ENCODE measurements at regions not wholly inside any gene's neighbourhood (a gene's known extent, or its start where the extent isn't known, plus 50 kb on each side); places are given as distances from the start of the nearest gene placed in this dataset.

DNA sequence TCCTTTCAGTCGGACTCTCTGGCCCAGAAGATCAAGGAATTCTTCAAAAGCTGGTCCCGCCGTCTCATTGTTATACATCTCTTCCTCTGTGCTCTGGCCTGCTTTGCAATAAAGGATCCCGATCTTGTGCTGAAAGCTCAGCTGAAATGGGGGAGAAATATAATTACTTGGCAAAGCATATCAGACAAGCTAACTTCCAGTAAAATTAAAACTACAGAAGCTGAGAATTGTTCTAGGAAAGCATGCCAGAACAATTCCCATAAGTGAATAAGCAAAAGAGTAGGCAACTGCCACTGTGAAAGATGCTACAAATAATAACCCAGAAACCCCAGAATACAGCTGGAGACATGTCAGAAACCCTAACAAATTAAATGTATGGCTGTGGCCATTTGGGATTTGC is 146.1 kb downstream of the SIPA1L2 start:
- Mint-ChIP-seq H3K4me1 (no peaks in the 10 kb centered on the region), H3K27me3 (no peaks in the 10 kb centered on the region), H3K4me3 (no peak overlapping the region), H3K36me3 (peaks cover 0 to 13% (median 4%) of the 10 kb centered on the region in 3 donors), H3K9me3 (no peaks in the 10 kb centered on the region), H3K27ac (no peak overlapping the region)
- Histone ChIP-seq H3K27me3 (ENCODE audit: insufficient read depth, low read length, poor library complexity, severe bottlenecking) (no peaks in the 10 kb centered on the region), H3K4me3 (ENCODE audit: low read length) (no peak overlapping the region), H3K9me3 (ENCODE audit: low read length) (no peaks in the 10 kb centered on the region), H3K36me3 (ENCODE audit: insufficient read depth, low read length) (no peaks in the 10 kb centered on the region), H3K4me1 (ENCODE audit: insufficient read depth, low read length) (no peaks in the 10 kb centered on the region), H3K27ac (ENCODE audit: low read depth, low read length) (no peak overlapping the region)
- ChIA-PET POLR2A (no interaction called here), CTCF (no interaction called here)
- no peak for DNase-seq

DNA sequence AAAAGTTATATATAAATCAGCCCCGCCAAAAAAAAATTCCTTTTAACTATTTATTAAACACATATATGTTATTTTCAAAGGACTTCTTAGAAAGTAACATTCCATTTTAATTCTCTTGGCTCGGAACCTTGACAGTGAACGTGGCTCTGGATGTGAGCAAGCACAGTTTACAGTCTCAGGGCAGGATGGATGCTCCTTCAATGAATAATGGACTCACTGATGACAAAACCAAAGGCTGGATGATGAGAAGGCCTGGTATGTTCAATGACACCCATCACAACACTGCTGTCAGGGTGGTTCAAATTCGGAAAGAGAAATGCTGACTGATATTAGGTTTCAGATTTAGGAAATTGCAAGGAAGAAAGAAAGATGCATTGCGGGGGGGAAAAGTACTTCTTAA is 148.8 kb downstream of the SIPA1L2 start:
- DNase-seq: no peak
- POLR2A ChIA-PET: no interaction called here
- Mint-ChIP-seq H3K36me3 (peaks cover 0 to 17% (median 8%) of the 10 kb centered on the region in 3 donors), H3K27me3 (no peaks in the 10 kb centered on the region), H3K9me3 (no peaks in the 10 kb centered on the region), H3K4me3 (no peak overlapping the region), H3K4me1 (no peaks in the 10 kb centered on the region), H3K27ac (no peak overlapping the region)
- Histone ChIP-seq H3K27ac (ENCODE audit: low read depth, low read length) (no peak overlapping the region), H3K9me3 (ENCODE audit: low read length) (no peaks in the 10 kb centered on the region), H3K4me3 (ENCODE audit: low read length) (no peak overlapping the region), H3K4me1 (ENCODE audit: insufficient read depth, low read length) (no peaks in the 10 kb centered on the region), H3K27me3 (ENCODE audit: insufficient read depth, low read length, poor library complexity, severe bottlenecking) (no peaks in the 10 kb centered on the region), H3K36me3 (ENCODE audit: insufficient read depth, low read length) (no peaks in the 10 kb centered on the region)
- CTCF ChIA-PET: no interaction called here

DNA sequence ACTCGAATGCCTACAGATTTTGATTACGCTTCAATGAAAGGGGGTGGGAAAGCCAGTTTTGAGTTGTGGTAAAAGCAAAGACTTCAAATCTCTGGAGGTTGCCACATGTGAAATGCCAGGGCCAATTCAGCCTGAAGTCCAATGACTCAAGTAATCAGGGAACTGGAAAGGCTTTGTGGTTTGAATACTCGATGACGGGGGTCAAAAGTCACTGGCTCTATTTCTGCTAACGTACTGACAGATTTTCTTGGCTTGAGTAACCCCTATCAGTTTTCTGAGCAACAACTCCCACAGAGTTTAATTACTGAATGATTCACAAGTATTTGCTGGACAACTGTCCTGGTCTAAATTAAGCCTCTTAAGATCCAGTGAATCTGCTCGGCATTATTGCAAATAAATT is 152.2 kb downstream of the SIPA1L2 start:
- Histone ChIP-seq H3K9me3 (ENCODE audit: low read length) (no peaks in the 10 kb centered on the region), H3K36me3 (ENCODE audit: insufficient read depth, low read length) (no peaks in the 10 kb centered on the region), H3K27me3 (ENCODE audit: insufficient read depth, low read length, poor library complexity, severe bottlenecking) (no peaks in the 10 kb centered on the region), H3K4me3 (ENCODE audit: low read length) (no peak overlapping the region), H3K4me1 (ENCODE audit: insufficient read depth, low read length) (no peaks in the 10 kb centered on the region), H3K27ac (ENCODE audit: low read depth, low read length) (no peak overlapping the region)
- Mint-ChIP-seq H3K27me3 (peaks cover 0 to 3% of the 10 kb centered on the region in 2 donors), H3K4me3 (no peak overlapping the region), H3K4me1 (peaks cover 0 to 4% (median 0%) of the 10 kb centered on the region in 3 donors), H3K9me3 (no peaks in the 10 kb centered on the region), H3K27ac (no peak overlapping the region), H3K36me3 (peaks cover 0 to 13% (median 8%) of the 10 kb centered on the region in 3 donors)
- ChIA-PET CTCF (no interaction called here), POLR2A (no interaction called here)
- DNase-seq: no peak

GRCh38 chr1:232476538-232476950 is 153.4 kb downstream of the SIPA1L2 start:
- DNase-seq: no peak
- POLR2A ChIA-PET: interaction anchor here (0.7 kb wide), 1 partner anchor 83 kb away, joined by 3 read pairs; no protein-coding TSS in a partner anchor
- H3K27me3 Mint-ChIP-seq: peaks cover 0 to 3% of the 10 kb centered on the region in 2 donors
- Histone ChIP-seq H3K36me3 (ENCODE audit: insufficient read depth, low read length) (no peaks in the 10 kb centered on the region), H3K27ac (ENCODE audit: low read depth, low read length) (no peak overlapping the region), H3K4me1 (ENCODE audit: insufficient read depth, low read length) (no peaks in the 10 kb centered on the region), H3K27me3 (ENCODE audit: insufficient read depth, low read length, poor library complexity, severe bottlenecking) (no peaks in the 10 kb centered on the region), H3K9me3 (ENCODE audit: low read length) (no peaks in the 10 kb centered on the region), H3K4me3 (ENCODE audit: low read length) (no peak overlapping the region)
- H3K36me3 Mint-ChIP-seq: peaks cover 0 to 13% (median 8%) of the 10 kb centered on the region in 3 donors
- no peaks in the 10 kb centered on the region for H3K9me3 Mint-ChIP-seq
- CTCF ChIA-PET: no interaction called here
- H3K27ac Mint-ChIP-seq: no peak overlapping the region
- H3K4me1 Mint-ChIP-seq: peaks cover 0 to 6% (median 0%) of the 10 kb centered on the region in 3 donors
- H3K4me3 Mint-ChIP-seq: no peak overlapping the region

GRCh38 chr1:232474826-232475225 is 155.1 kb downstream of the SIPA1L2 start:
- H3K27me3 ChIP-seq (ENCODE audit: insufficient read depth, low read length, poor library complexity, severe bottlenecking): no peaks in the 10 kb centered on the region
- ChIA-PET CTCF (no interaction called here), POLR2A (no interaction called here)
- Mint-ChIP-seq H3K27me3 (peaks cover 0 to 3% of the 10 kb centered on the region in 2 donors), H3K27ac (peak overlapping the region in 1 of 8 donors; percentile 40), H3K36me3 (peaks cover 0 to 8% (median 7%) of the 10 kb centered on the region in 3 donors), H3K4me3 (no peak overlapping the region), H3K9me3 (no peaks in the 10 kb centered on the region), H3K4me1 (peaks cover 0 to 11% (median 6%) of the 10 kb centered on the region in 3 donors)
- DNase-seq: no peak
- H3K9me3 ChIP-seq (ENCODE audit: low read length): no peaks in the 10 kb centered on the region
- no peak overlapping the region for H3K4me3 ChIP-seq (ENCODE audit: low read length)
- no peak overlapping the region for H3K27ac ChIP-seq (ENCODE audit: low read depth, low read length)
- H3K4me1 ChIP-seq (ENCODE audit: insufficient read depth, low read length): no peaks in the 10 kb centered on the region
- no peaks in the 10 kb centered on the region for H3K36me3 ChIP-seq (ENCODE audit: insufficient read depth, low read length)

- H3K4me3 Mint-ChIP-seq: no peak overlapping the region
- POLR2A ChIA-PET: no interaction called here
- CTCF ChIA-PET: no interaction called here
Observed at GRCh38 chr1:232473900-232474299, 156.0 kb downstream of the SIPA1L2 start.

DNA sequence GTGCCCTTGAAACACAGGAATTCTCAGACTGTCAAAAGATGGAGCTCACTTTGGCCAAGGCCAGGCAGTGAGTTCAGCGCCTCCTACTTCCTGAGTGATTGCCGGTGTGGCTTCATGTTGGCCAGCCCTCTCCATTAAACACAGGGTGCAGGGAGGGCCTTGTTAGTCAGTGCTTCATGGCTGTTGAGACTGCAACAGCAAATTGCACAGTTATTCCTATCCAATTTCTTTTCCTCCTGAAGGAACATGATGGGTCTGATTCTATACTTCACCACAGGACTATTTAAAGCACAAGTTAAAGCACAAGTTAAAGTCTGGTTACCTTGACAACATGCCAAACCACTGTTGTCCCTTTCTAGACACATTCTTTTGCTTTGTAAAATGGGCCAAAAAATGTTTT is 156.6 kb downstream of the SIPA1L2 start:
- Histone ChIP-seq H3K27me3 (ENCODE audit: insufficient read depth, low read length, poor library complexity, severe bottlenecking) (no peaks in the 10 kb centered on the region), H3K4me1 (ENCODE audit: insufficient read depth, low read length) (no peaks in the 10 kb centered on the region), H3K27ac (ENCODE audit: low read depth, low read length) (no peak overlapping the region), H3K36me3 (ENCODE audit: insufficient read depth, low read length) (no peaks in the 10 kb centered on the region), H3K4me3 (ENCODE audit: low read length) (no peak overlapping the region), H3K9me3 (ENCODE audit: low read length) (no peaks in the 10 kb centered on the region)
- Mint-ChIP-seq H3K4me3 (no peak overlapping the region), H3K4me1 (peaks cover 0 to 11% (median 6%) of the 10 kb centered on the region in 3 donors), H3K9me3 (no peaks in the 10 kb centered on the region), H3K36me3 (peaks cover 0 to 4% (median 2%) of the 10 kb centered on the region in 3 donors), H3K27me3 (peaks cover 0 to 3% of the 10 kb centered on the region in 2 donors), H3K27ac (no peak overlapping the region)
- ChIA-PET CTCF (no interaction called here), POLR2A (no interaction called here)
- no peak for DNase-seq

More at GRCh38 chr1:232473900-232474299, 156.0 kb downstream of the SIPA1L2 start:
- Histone ChIP-seq H3K27ac (ENCODE audit: low read depth, low read length) (no peak overlapping the region), H3K4me1 (ENCODE audit: insufficient read depth, low read length) (no peaks in the 10 kb centered on the region), H3K27me3 (ENCODE audit: insufficient read depth, low read length, poor library complexity, severe bottlenecking) (no peaks in the 10 kb centered on the region), H3K4me3 (ENCODE audit: low read length) (no peak overlapping the region), H3K36me3 (ENCODE audit: insufficient read depth, low read length) (no peaks in the 10 kb centered on the region), H3K9me3 (ENCODE audit: low read length) (no peaks in the 10 kb centered on the region)
- peaks cover 0 to 11% (median 6%) of the 10 kb centered on the region in 3 donors for H3K4me1 Mint-ChIP-seq
- DNase-seq: no peak
- peaks cover 0 to 4% (median 4%) of the 10 kb centered on the region in 3 donors for H3K36me3 Mint-ChIP-seq
- no peak overlapping the region for H3K27ac Mint-ChIP-seq
- no peaks in the 10 kb centered on the region for H3K9me3 Mint-ChIP-seq
- peaks cover 0 to 3% of the 10 kb centered on the region in 2 donors for H3K27me3 Mint-ChIP-seq

GRCh38 chr1:232472485-232473041 is 157.4 kb downstream of the SIPA1L2 start:
- Mint-ChIP-seq H3K4me3 (no peak overlapping the region), H3K27me3 (peaks cover 0 to 3% of the 10 kb centered on the region in 2 donors), H3K36me3 (peaks cover 0 to 4% (median 2%) of the 10 kb centered on the region in 3 donors), H3K4me1 (peaks cover 6 to 13% (median 12%) of the 10 kb centered on the region in 3 donors), H3K9me3 (no peaks in the 10 kb centered on the region), H3K27ac (no peak overlapping the region)
- no peak for DNase-seq
- ChIA-PET CTCF (no interaction called here), POLR2A (no interaction called here)
- no peaks in the 10 kb centered on the region for H3K9me3 ChIP-seq (ENCODE audit: low read length)
- no peaks in the 10 kb centered on the region for H3K27me3 ChIP-seq (ENCODE audit: insufficient read depth, low read length, poor library complexity, severe bottlenecking)
- H3K36me3 ChIP-seq (ENCODE audit: insufficient read depth, low read length): no peaks in the 10 kb centered on the region
- no peak overlapping the region for H3K4me3 ChIP-seq (ENCODE audit: low read length)
- H3K27ac ChIP-seq (ENCODE audit: low read depth, low read length): no peak overlapping the region
- H3K4me1 ChIP-seq (ENCODE audit: insufficient read depth, low read length): no peaks in the 10 kb centered on the region

Measured in CD8-positive, alpha-beta memory T cell (primary cell).